ENCODE measurements at regions not wholly inside any gene's neighbourhood (a gene's known extent, or its start where the extent isn't known, plus 50 kb on each side); places are given as distances from the start of the nearest gene placed in this dataset.

GRCh38 chr5:56479126-56479525 is 246.0 kb upstream of the ANKRD55 start:
- Histone ChIP-seq H3K4me3 (no peak overlapping the region), H2AFZ (ENCODE audit: low read depth, low read length) (no peak overlapping the region), H3K79me2 (ENCODE audit: control insufficient read depth, insufficient read depth, low read length) (no peaks in the 10 kb centered on the region), H3K9ac (ENCODE audit: insufficient read depth in 1 of 2, low read depth in 2 of 2, low read length in 2 of 2) (no peak overlapping the region), H4K20me1 (replicated peaks; ENCODE audit: control insufficient read depth, insufficient read depth, low read length) (no peaks in the 10 kb centered on the region), H3K4me2 (ENCODE audit: insufficient read depth, low read length) (no peak overlapping the region), H3K4me1 (replicated peaks in 1 of 2; ENCODE audit: control insufficient read depth in 2 of 2, insufficient read depth in 2 of 2, low read length in 2 of 2) (peaks cover 0 to 13% of the 10 kb centered on the region in 2 experiments; a peak in 2 of 5 replicates), H3K9me1 (ENCODE audit: control insufficient read depth, insufficient read depth, low read length) (no peaks in the 10 kb centered on the region), H3K9me3 (replicated peaks; ENCODE audit: control insufficient read depth, insufficient read depth, low read depth, low read length) (no peaks in the 10 kb centered on the region), H3K36me3 (ENCODE audit: control insufficient read depth, insufficient read depth, low read length) (no peaks in the 10 kb centered on the region), H3K27me3 (ENCODE audit: control insufficient read depth in 2 of 2, insufficient read depth in 2 of 2, low read length in 2 of 2) (peaks cover 13 to 34% of the 10 kb centered on the region in 2 experiments), H3K27ac (ENCODE audit: extremely low read depth, low read depth, low read length) (no peak overlapping the region)
- no peak for DNase-seq (ENCODE audit: extremely low read depth in 1 of 4, low spot score in 3 of 4)
- intact Hi-C loops (cut with micrococcal nuclease) (no loop called here), in situ Hi-C loops (cut with MboI) (no loop called here)
- FAIRE-seq, result no peak
- CTCF ChIA-PET (ENCODE audit: low intra/inter-chr PET ratio), result no interaction called here
- POLR2A ChIA-PET, result no interaction called here
- TF ChIP-seq BRCA1 (IDR thresholded peaks at IDR 0.05) (no peak), BRCA1 (CRISPR knock-in tag; IDR thresholded peaks at IDR 0.05) (no peak), DMBX1 (CRISPR knock-in tag; IDR thresholded peaks at IDR 0.05; ENCODE audit: borderline replicate concordance) (no peak), BRD4 (IDR thresholded peaks at IDR 0.05) (no peak), RBBP5 (IDR thresholded peaks at IDR 0.05; ENCODE audit: borderline replicate concordance, insufficient read depth, low read length, poor library complexity, severe bottlenecking) (no peak), CHCHD3 (CRISPR knock-in tag; IDR thresholded peaks at IDR 0.05) (no peak), ZNF507 (tag; conservative IDR thresholded peaks at IDR 0.05) (no peak), BCLAF1 (IDR thresholded peaks at IDR 0.05; ENCODE audit: borderline replicate concordance in 1 of 2, control insufficient read depth in 1 of 2, low read depth in 2 of 2, low read length in 1 of 2) (no peak)
- BruUV-seq (replicated peaks), result no TSS peak
- no peak for ATAC-seq
- WGBS (ENCODE audit: insufficient coverage, low coverage, missing lambda C conversion rate), result 0% methylated on average over 3 of the region's 3 CpGs

All from K562 (cell line).